ENCODE measurements at regions not wholly inside any gene's neighbourhood (a gene's known extent, or its start where the extent isn't known, plus 50 kb on each side); places are given as distances from the start of the nearest gene placed in this dataset.
A peak's percentile ranks its signal among the peaks of the same experiment; 100 is the strongest.

- TF ChIP-seq, protein P1, sequence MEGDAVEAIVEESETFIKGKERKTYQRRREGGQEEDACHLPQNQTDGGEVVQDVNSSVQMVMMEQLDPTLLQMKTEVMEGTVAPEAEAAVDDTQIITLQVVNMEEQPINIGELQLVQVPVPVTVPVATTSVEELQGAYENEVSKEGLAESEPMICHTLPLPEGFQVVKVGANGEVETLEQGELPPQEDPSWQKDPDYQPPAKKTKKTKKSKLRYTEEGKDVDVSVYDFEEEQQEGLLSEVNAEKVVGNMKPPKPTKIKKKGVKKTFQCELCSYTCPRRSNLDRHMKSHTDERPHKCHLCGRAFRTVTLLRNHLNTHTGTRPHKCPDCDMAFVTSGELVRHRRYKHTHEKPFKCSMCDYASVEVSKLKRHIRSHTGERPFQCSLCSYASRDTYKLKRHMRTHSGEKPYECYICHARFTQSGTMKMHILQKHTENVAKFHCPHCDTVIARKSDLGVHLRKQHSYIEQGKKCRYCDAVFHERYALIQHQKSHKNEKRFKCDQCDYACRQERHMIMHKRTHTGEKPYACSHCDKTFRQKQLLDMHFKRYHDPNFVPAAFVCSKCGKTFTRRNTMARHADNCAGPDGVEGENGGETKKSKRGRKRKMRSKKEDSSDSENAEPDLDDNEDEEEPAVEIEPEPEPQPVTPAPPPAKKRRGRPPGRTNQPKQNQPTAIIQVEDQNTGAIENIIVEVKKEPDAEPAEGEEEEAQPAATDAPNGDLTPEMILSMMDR (IDR thresholded peaks at IDR 0.05), result no peak
- H3K27ac ChIP-seq, result peak overlapping the region in 1 of 2 donors; percentile 41
- no peak overlapping the region for H3K4me3 ChIP-seq
- DNase-seq (ENCODE audit: low spot score), result no peak
These were observed 204.8 kb upstream of the ADAMTS5 start for GRCh38 chr21:27171707-27172106.

DNA sequence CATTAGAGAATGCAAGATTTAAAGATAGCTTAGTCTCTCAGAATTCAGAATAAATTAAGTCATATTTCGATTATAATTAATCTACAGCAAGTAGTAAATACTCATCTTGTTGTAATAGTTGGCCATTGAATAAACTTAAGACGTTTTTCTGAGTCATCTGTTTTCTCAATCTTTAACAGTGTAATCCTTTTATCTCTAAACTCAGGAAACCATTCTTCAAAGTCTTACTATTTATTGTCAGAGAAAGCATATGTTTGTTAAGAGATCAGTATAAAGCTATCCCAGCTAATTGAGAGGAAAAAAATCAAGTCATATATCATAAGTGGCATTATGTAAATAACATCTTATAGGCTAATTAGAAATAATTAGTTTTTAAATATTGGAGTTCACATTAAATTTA is 201.2 kb upstream of the ADAMTS5 start:
- TF ChIP-seq, protein P1 (IDR thresholded peaks at IDR 0.05), result no peak
- H3K27ac ChIP-seq, result no peak overlapping the region
- no peak overlapping the region for H3K4me3 ChIP-seq
- DNase-seq (ENCODE audit: low spot score), result no peak

GRCh38 chr21:27164208-27165177 is 197.6 kb upstream of the ADAMTS5 start:
- DNase-seq (ENCODE audit: low spot score), result no peak
- Histone ChIP-seq H3K27ac (no peak overlapping the region), H3K4me3 (no peak overlapping the region)
- TF ChIP-seq, protein P1 (IDR thresholded peaks at IDR 0.05), result no peak

- H3K27ac ChIP-seq, result peak overlapping the region in 1 of 2 donors; percentile 45
- no peak overlapping the region for H3K4me3 ChIP-seq
- TF ChIP-seq, protein P1 (IDR thresholded peaks at IDR 0.05), result no peak
- no peak for DNase-seq (ENCODE audit: low spot score)
These were observed 192.1 kb upstream of the ADAMTS5 start for GRCh38 chr21:27158967-27159366.

GRCh38 chr21:27157097-27157496 is 190.2 kb upstream of the ADAMTS5 start:
- Histone ChIP-seq H3K27ac (no peak overlapping the region), H3K4me3 (no peak overlapping the region)
- TF ChIP-seq, protein P1 (IDR thresholded peaks at IDR 0.05), result no peak
- DNase-seq (ENCODE audit: low spot score), result no peak

DNA sequence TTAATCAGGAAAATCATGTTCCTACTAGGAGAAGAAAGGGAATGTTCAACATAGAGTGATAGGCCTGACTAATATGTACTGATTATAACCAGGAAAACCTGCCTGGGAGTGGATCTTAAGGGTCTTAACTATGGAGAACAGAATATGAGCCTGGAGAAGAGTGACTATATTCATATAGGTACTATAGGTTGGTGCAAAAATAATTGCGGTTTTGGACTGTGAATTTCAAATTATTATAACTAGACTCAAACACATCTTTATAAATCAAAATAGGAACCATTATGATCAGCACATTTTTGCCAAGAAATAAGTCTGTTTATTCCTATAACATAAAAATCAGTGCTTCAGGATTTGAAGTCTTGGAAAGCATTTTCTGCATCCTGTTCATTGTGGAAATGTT is 189.8 kb upstream of the ADAMTS5 start:
- TF ChIP-seq, protein P1 (IDR thresholded peaks at IDR 0.05), result no peak
- no peak overlapping the region for H3K27ac ChIP-seq
- no peak for DNase-seq (ENCODE audit: low spot score)
- no peak overlapping the region for H3K4me3 ChIP-seq

DNA sequence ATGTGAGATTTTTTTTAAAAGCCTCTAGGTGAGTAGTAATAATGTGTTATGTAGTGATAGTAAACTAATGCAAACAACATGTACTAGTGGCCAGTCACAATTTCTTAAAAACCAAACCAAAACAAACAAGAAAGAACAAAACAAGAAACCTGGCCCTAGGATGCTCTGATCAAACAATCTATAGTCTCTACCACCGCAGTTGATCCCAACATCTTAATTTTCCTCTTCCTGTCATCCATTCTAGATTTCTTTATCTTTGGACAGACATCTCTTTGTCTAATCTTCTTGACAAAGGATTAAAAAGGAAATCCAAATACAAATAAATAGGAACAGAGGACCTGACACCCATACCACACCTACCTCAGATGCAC is 188.2 kb upstream of the ADAMTS5 start:
- TF ChIP-seq, protein P1 (IDR thresholded peaks at IDR 0.05), result no peak
- DNase-seq (ENCODE audit: low spot score), result no peak
- no peak overlapping the region for H3K4me3 ChIP-seq
- no peak overlapping the region for H3K27ac ChIP-seq

Measured in coronary artery (tissue), 2 donors.